Transverse colon (tissue), 4 donors: ENCODE measurements at regions not wholly inside any gene's neighbourhood (a gene's known extent, or its start where the extent isn't known, plus 50 kb on each side); places are given as distances from the start of the nearest gene placed in this dataset.

Experiments used
- DNase-seq: peaks from one replicate; pipeline ENCODE4 v3.0.0-alpha.2; 2019
- H3K27ac ChIP-seq, 4 donors: fragments of 200-600 bp; sonication (generic); 2 replicates each; pipeline ENCODE4 v1.5.1; 2016 to 2018; ENCODE audit warnings: inconsistent platforms in 4 of 4
- H3K27me3 ChIP-seq: fragments of 200-600 bp; sonication (generic); 2 replicates; pipeline ENCODE4 v1.5.1; 2017; ENCODE audit warnings: inconsistent platforms
- H3K36me3 ChIP-seq, 4 donors: fragments of 200-600 bp; sonication (generic); 2 replicates each; pipeline ENCODE4 v1.5.1; 2017 to 2019; ENCODE audit warnings: inconsistent platforms in 4 of 4
- H3K4me1 ChIP-seq, 4 donors: fragments of 200-600 bp; sonication (generic); 2 replicates each; pipeline ENCODE4 v1.5.1; 2017 to 2020; ENCODE audit warnings: inconsistent platforms in 4 of 4
- H3K4me3 ChIP-seq, 4 donors: fragments of 200-600 bp; sonication (generic); 1 replicate in 1 of 4; 2 replicates in 3 of 4; pipeline versions ENCODE4 v1.5.1 to v1.6.1; 2017 to 2019; ENCODE audit warnings: inconsistent platforms in 4 of 4
- H3K9me3 ChIP-seq, 2 donors: fragments of 200-600 bp; sonication (generic); 2 replicates each; pipeline ENCODE4 v1.5.1; 2017 to 2019; ENCODE audit warnings: inconsistent platforms in 2 of 2
- CTCF ChIP-seq, 5 experiments: fragments of 200-600 bp in 3 of 5; fragments of 450-650 bp in 2 of 5; sonication (generic) in 3 of 5; IDR thresholded peaks; 1 replicate in 2 of 5; 2 replicates in 3 of 5; pipeline ENCODE4 v1.5.1; 2016 to 2017; ENCODE audit warnings: antibody characterized with exemption in 5 of 5, inconsistent platforms in 3 of 5, mild to moderate bottlenecking in 2 of 5, moderate library complexity in 1 of 5
- EP300 ChIP-seq: sonication (generic); formaldehyde crosslinking; IDR thresholded peaks from one replicate; pipeline ENCODE4 v1.6.1; 2017; ENCODE audit warnings: antibody characterized with exemption, low read depth
- POLR2A ChIP-seq: fragments of 450-650 bp; IDR thresholded peaks from one replicate; pipeline ENCODE4 v1.6.1; 2016; ENCODE audit warnings: antibody characterized with exemption, mild to moderate bottlenecking, moderate library complexity
- POLR2AphosphoS5 ChIP-seq, 3 donors: sonication (generic); formaldehyde crosslinking; IDR thresholded peaks; one replicate each; pipeline ENCODE4 v1.6.1; 2016; ENCODE audit warnings: antibody characterized with exemption in 3 of 3
- WGBS, 2 donors: methylation state at CpG; one replicate each; pipeline ENCODE4 v1.1.5; 2018; ENCODE audit warnings: low coverage in 1 of 2; 5-methylcytosine and 5-hydroxymethylcytosine counted together
- in situ Hi-C, 4 donors: fragments of 200-750 bp; cut with MboI; loops; one replicate each; pipeline versions ENCODE4 v1.15.0 to v1.15.1; 2017; ENCODE audit warnings: low sequenced_read_pairs in 3 of 4, low pct_ligation_motif_present in 1 of 4, low pct_unique_long_range_greater_than_20kb in 1 of 4
- intact Hi-C: fragments of 100-400 bp; cut with DNase I; formaldehyde crosslinking; loops from one replicate; pipeline ENCODE4 v1.15.1; 2023; ENCODE audit warnings: low total_unique reads

- Histone ChIP-seq H3K4me3 (no peak overlapping the region), H3K27ac (no peak overlapping the region), H3K9me3 (no peaks in the 10 kb centered on the region), H3K36me3 (no peaks in the 10 kb centered on the region), H3K4me1 (no peaks in the 10 kb centered on the region), H3K27me3 (no peaks in the 10 kb centered on the region)
- WGBS, 2 donors, result 15 to 22% methylated on average over 2 of the region's 2 CpGs
- intact Hi-C loops, result no loop called here
- DNase-seq, result no peak
- TF ChIP-seq POLR2AphosphoS5 (IDR thresholded peaks at IDR 0.05) (no peak), POLR2A (no peak), CTCF (IDR thresholded peaks at IDR 0.05) (no peak), EP300 (no peak)
- in situ Hi-C loops, result no loop called here
Measured at GRCh38 chr5:57751710-57752109, 269.1 kb upstream of the ACTBL2 start.

- in situ Hi-C loops, result no loop called here
- intact Hi-C loops, result no loop called here
- Histone ChIP-seq H3K36me3 (no peaks in the 10 kb centered on the region), H3K9me3 (no peaks in the 10 kb centered on the region), H3K4me3 (no peak overlapping the region), H3K4me1 (no peaks in the 10 kb centered on the region), H3K27ac (no peak overlapping the region), H3K27me3 (no peaks in the 10 kb centered on the region)
- WGBS, 2 donors, result 84 to 100% methylated on average over 1 to 9 of the region's 9 CpGs
- TF ChIP-seq CTCF (IDR thresholded peaks at IDR 0.05) (no peak), POLR2AphosphoS5 (IDR thresholded peaks at IDR 0.05) (no peak), EP300 (no peak), POLR2A (no peak)
- no peak for DNase-seq
Measured at GRCh38 chr5:57750891-57751290, 268.3 kb upstream of the ACTBL2 start.

- no peak overlapping the region for H3K4me3 ChIP-seq
- no peak overlapping the region for H3K27ac ChIP-seq
- no peaks in the 10 kb centered on the region for H3K36me3 ChIP-seq
- no peaks in the 10 kb centered on the region for H3K9me3 ChIP-seq
- TF ChIP-seq POLR2A (no peak), POLR2AphosphoS5 (IDR thresholded peaks at IDR 0.05) (no peak), CTCF (IDR thresholded peaks at IDR 0.05) (no peak), EP300 (no peak)
- no peak for DNase-seq
- H3K4me1 ChIP-seq, result no peaks in the 10 kb centered on the region
- intact Hi-C loops, result no loop called here
- 91 to 93% methylated on average over 2 to 10 of the region's 10 CpGs for WGBS, 2 donors
- no peaks in the 10 kb centered on the region for H3K27me3 ChIP-seq
- in situ Hi-C loops, result no loop called here
Measured at GRCh38 chr5:57750282-57750681, 267.7 kb upstream of the ACTBL2 start.

GRCh38 chr5:57749396-57749795 is 266.8 kb upstream of the ACTBL2 start:
- no peaks in the 10 kb centered on the region for H3K27me3 ChIP-seq
- in situ Hi-C loops (no loop called here), intact Hi-C loops (no loop called here)
- no peaks in the 10 kb centered on the region for H3K36me3 ChIP-seq
- no peaks in the 10 kb centered on the region for H3K9me3 ChIP-seq
- no peak for TF ChIP-seq POLR2A
- TF ChIP-seq POLR2AphosphoS5 (IDR thresholded peaks at IDR 0.05), result no peak
- no peak for TF ChIP-seq EP300
- no peak for TF ChIP-seq CTCF (IDR thresholded peaks at IDR 0.05)
- no peak overlapping the region for H3K27ac ChIP-seq
- DNase-seq, result no peak
- H3K4me1 ChIP-seq, result no peaks in the 10 kb centered on the region
- H3K4me3 ChIP-seq, result no peak overlapping the region
